ENCODE measurements at regions not wholly inside any gene's neighbourhood (a gene's known extent, or its start where the extent isn't known, plus 50 kb on each side); places are given as distances from the start of the nearest gene placed in this dataset.
A peak's percentile ranks its signal among the peaks of the same experiment; 100 is the strongest.

DNA sequence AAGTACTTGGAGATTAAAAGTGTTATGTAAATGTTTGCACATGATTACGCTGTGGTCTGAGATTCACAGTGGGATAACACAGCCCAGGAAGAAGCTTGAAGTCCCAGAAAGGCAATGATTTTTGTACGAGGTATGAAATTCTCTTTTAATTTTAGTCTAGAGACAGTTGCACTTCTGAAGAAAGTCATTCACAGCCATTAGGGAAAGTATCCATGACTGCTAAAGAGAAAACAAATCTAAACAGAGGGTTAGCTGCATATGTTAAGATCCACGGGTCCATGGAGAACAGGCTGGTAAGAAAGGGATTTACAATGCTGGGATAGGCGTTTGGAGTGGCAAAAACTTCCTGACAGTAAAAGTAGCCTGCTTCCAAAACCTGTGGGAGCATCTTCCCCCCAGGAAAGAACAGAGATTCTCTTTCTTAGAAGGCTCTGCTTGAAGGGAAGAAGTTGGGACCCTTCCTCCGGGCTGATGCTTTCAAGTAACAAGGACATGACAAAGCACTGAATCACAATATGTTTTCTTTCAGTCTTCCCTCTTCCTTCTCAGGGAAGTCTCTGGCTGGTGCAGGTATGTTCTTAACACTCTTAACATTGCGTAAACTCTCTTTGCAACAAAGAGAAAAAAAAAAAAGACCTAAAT lies 220.8 kb upstream of the CELF2 start:
- peaks cover 4% of the 10 kb centered on the region for H3K27me3 ChIP-seq (ENCODE audit: insufficient read depth, low read length)
- Mint-ChIP-seq H3K27ac (ENCODE audit: unreplicated experiment) (peak overlapping the region; percentile 80), H3K36me3 (ENCODE audit: low read depth, unreplicated experiment) (no peaks in the 10 kb centered on the region), H3K4me3 (ENCODE audit: unreplicated experiment) (no peak overlapping the region), H3K27me3 (ENCODE audit: low read depth, unreplicated experiment) (no peaks in the 10 kb centered on the region), H3K4me1 (ENCODE audit: low read depth, unreplicated experiment) (peaks cover 48% of the 10 kb centered on the region), H3K9me3 (ENCODE audit: unreplicated experiment) (peaks cover 2% of the 10 kb centered on the region)
- H3K36me3 ChIP-seq (ENCODE audit: insufficient read depth, low read length), result no peaks in the 10 kb centered on the region
- peak overlapping the region; percentile 66 for H3K9ac ChIP-seq (ENCODE audit: low read length)
- peak overlapping the region; percentile 63 for H3K4me2 ChIP-seq (ENCODE audit: low read length)
- H3K4me1 ChIP-seq (ENCODE audit: insufficient read depth, low read length), result peaks cover 58% of the 10 kb centered on the region
- no peaks in the 10 kb centered on the region for H3K79me2 ChIP-seq (ENCODE audit: insufficient read depth, low read length)
- peak; percentile 46 for DNase-seq (ENCODE audit: low read depth)
- H3K9me3 ChIP-seq (ENCODE audit: insufficient read depth, low read depth, low read length), result no peaks in the 10 kb centered on the region
- FAIRE-seq, result peak; percentile 56
- TF ChIP-seq, protein P1, sequence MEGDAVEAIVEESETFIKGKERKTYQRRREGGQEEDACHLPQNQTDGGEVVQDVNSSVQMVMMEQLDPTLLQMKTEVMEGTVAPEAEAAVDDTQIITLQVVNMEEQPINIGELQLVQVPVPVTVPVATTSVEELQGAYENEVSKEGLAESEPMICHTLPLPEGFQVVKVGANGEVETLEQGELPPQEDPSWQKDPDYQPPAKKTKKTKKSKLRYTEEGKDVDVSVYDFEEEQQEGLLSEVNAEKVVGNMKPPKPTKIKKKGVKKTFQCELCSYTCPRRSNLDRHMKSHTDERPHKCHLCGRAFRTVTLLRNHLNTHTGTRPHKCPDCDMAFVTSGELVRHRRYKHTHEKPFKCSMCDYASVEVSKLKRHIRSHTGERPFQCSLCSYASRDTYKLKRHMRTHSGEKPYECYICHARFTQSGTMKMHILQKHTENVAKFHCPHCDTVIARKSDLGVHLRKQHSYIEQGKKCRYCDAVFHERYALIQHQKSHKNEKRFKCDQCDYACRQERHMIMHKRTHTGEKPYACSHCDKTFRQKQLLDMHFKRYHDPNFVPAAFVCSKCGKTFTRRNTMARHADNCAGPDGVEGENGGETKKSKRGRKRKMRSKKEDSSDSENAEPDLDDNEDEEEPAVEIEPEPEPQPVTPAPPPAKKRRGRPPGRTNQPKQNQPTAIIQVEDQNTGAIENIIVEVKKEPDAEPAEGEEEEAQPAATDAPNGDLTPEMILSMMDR (IDR thresholded peaks at IDR 0.05; ENCODE audit: insufficient read depth, low read depth, low read length), result no peak
- no peak for TF ChIP-seq EZH2 (IDR thresholded peaks at IDR 0.05; ENCODE audit: insufficient read depth, low read length)
- no peak overlapping the region for H2AFZ ChIP-seq (ENCODE audit: low read depth, low read length)
- no peaks in the 10 kb centered on the region for H4K20me1 ChIP-seq (ENCODE audit: insufficient read depth, low read length)
- peak overlapping the region; percentile 9 for H3K4me3 ChIP-seq (ENCODE audit: insufficient read depth, low read depth, low read length)
- H3K27ac ChIP-seq (ENCODE audit: low read depth, low read length), result peak overlapping the region; percentile 57

DNA sequence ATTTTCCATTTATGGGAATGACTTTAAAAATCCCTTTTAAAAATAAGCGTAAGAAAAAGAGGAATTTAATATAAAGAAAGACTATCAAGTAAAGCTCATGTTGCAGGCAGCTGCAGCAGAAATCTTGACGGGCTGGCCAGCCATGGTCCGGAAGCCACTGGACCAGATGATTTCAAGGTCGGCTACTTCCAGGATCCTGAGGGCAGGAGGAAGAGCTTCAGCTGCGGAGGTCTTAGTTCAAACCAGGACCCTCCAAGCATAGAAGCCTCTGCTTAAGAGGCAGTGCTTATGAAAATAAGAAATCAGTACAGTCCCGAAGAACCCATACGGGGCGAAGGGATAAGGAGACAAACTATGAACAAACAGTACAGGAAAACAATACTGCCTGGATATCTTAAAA lies 220.2 kb upstream of the CELF2 start:
- H4K20me1 ChIP-seq (ENCODE audit: insufficient read depth, low read length), result no peaks in the 10 kb centered on the region
- peaks cover 4% of the 10 kb centered on the region for H3K27me3 ChIP-seq (ENCODE audit: insufficient read depth, low read length)
- no peaks in the 10 kb centered on the region for H3K36me3 ChIP-seq (ENCODE audit: insufficient read depth, low read length)
- peak overlapping the region; percentile 66 for H3K9ac ChIP-seq (ENCODE audit: low read length)
- Mint-ChIP-seq H3K27me3 (ENCODE audit: low read depth, unreplicated experiment) (no peaks in the 10 kb centered on the region), H3K4me3 (ENCODE audit: unreplicated experiment) (no peak overlapping the region), H3K27ac (ENCODE audit: unreplicated experiment) (peak overlapping the region; percentile 80), H3K9me3 (ENCODE audit: unreplicated experiment) (peaks cover 2% of the 10 kb centered on the region), H3K36me3 (ENCODE audit: low read depth, unreplicated experiment) (no peaks in the 10 kb centered on the region), H3K4me1 (ENCODE audit: low read depth, unreplicated experiment) (peaks cover 43% of the 10 kb centered on the region)
- H3K27ac ChIP-seq (ENCODE audit: low read depth, low read length), result peak overlapping the region; percentile 57
- H3K9me3 ChIP-seq (ENCODE audit: insufficient read depth, low read depth, low read length), result no peaks in the 10 kb centered on the region
- TF ChIP-seq, protein P1 (IDR thresholded peaks at IDR 0.05; ENCODE audit: insufficient read depth, low read depth, low read length), result no peak
- TF ChIP-seq EZH2 (IDR thresholded peaks at IDR 0.05; ENCODE audit: insufficient read depth, low read length), result no peak
- no peaks in the 10 kb centered on the region for H3K79me2 ChIP-seq (ENCODE audit: insufficient read depth, low read length)
- no peak overlapping the region for H2AFZ ChIP-seq (ENCODE audit: low read depth, low read length)
- H3K4me2 ChIP-seq (ENCODE audit: low read length), result peak overlapping the region; percentile 63
- FAIRE-seq (no peak), DNase-seq (ENCODE audit: low read depth) (no peak)
- peaks cover 52% of the 10 kb centered on the region for H3K4me1 ChIP-seq (ENCODE audit: insufficient read depth, low read length)
- H3K4me3 ChIP-seq (ENCODE audit: insufficient read depth, low read depth, low read length), result no peak overlapping the region
